AG04449 (cell line): ENCODE measurements at regions not wholly inside any gene's neighbourhood (a gene's known extent, or its start where the extent isn't known, plus 50 kb on each side); places are given as distances from the start of the nearest gene placed in this dataset.

Experiments
- CTCF ChIA-PET: fragments of 350-600 bp; formaldehyde crosslinking; extraction: SDS; loops from one replicate; lab custom pipeline; 2021; ENCODE audit warnings: antibody characterized with exemption; lab: Yijun Ruan, JAX
- POLR2A ChIA-PET: fragments of 400-600, 350-600 bp; formaldehyde crosslinking; extraction: SDS; loops from one replicate; lab custom pipeline; 2020; ENCODE audit warnings: antibody characterized with exemption, inconsistent platforms; lab: Yijun Ruan, JAX
- DNase-seq: peaks from one replicate; pipeline ENCODE4 v3.0.0-alpha.2; 2010; ENCODE audit warnings: low read depth, low spot score
- H3K4me3 ChIP-seq: 2 replicates; pipeline ENCODE4 v1.5.1; 2011; ENCODE audit warnings: low read depth, mild to moderate bottlenecking, control low read depth, low read length
- TF ChIP-seq, protein P1 (sequence below): IDR thresholded peaks from one replicate; pipeline ENCODE4 v1.5.1; 2011; ENCODE audit warnings: mild to moderate bottlenecking, moderate library complexity, low read length, control low read depth, inconsistent platforms; ENCODE audit not compliant: insufficient read depth; ENCODE audit errors: missing control alignments

DNA sequence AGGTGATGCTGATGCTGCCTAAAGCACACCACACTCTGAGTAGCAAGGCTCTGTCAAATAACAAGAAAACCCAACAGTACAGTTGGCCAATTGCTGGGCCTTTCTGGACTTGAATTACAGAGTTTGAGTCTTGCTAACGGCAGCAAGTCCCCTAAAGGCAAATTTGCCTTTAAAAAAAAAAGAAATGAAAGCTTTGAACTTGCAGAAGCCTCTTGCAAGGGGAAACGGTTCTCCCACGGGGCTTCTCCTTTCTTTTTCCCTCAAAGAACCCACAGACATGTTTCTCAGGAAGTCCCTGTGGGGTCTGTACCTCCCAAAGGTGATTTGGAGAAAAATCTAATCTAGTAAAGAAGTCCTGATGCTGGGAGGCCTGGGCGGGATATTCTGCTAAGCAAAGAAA lies 191.3 kb upstream of the MYL2 start:
- CTCF ChIA-PET: no interaction called here
- H3K4me3 ChIP-seq: no peak overlapping the region
- TF ChIP-seq, protein P1, sequence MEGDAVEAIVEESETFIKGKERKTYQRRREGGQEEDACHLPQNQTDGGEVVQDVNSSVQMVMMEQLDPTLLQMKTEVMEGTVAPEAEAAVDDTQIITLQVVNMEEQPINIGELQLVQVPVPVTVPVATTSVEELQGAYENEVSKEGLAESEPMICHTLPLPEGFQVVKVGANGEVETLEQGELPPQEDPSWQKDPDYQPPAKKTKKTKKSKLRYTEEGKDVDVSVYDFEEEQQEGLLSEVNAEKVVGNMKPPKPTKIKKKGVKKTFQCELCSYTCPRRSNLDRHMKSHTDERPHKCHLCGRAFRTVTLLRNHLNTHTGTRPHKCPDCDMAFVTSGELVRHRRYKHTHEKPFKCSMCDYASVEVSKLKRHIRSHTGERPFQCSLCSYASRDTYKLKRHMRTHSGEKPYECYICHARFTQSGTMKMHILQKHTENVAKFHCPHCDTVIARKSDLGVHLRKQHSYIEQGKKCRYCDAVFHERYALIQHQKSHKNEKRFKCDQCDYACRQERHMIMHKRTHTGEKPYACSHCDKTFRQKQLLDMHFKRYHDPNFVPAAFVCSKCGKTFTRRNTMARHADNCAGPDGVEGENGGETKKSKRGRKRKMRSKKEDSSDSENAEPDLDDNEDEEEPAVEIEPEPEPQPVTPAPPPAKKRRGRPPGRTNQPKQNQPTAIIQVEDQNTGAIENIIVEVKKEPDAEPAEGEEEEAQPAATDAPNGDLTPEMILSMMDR: no peak
- POLR2A ChIA-PET: no interaction called here
- DNase-seq: no peak

DNA sequence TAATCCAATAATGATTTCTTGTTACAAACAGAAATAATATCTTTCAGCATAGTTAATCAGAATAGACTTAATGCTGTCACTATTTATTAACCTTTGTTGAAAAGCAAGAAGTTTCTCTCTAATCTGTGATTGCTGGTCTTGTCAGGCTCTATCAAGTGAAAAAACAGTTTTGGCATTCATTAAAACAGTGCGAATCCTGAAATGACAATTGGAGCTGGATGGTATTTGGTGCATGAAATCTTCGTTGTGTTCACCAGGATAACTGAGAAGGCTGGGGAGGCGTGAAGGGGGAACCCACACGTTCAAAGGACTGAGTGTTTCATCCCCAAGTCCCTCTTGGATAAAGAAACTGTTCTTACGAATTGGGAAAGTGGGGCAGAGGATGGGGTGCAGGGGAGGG lies 190.2 kb upstream of the MYL2 start:
- POLR2A ChIA-PET: no interaction called here
- TF ChIP-seq, protein P1: no peak
- DNase-seq: no peak
- CTCF ChIA-PET: no interaction called here
- no peak overlapping the region for H3K4me3 ChIP-seq

DNA sequence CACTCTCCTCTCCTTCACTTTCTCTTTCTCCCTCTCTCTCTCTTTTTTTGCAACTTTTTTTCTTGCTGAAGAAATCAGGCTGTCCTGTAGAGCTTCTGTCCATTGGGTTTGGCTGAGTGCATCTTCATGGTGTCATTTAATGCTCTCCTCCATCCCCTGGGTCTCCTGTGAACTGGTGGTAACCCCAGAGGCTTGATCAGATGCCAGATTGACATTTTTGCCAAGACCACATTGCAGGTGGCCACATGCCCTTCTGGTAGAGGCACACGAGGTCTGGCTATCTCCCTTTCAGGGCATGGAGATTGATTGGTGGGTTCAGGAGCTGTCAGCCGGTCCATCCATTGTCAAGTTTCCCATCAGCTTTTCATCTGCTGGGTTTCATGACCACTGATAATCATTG lies 188.3 kb upstream of the MYL2 start:
- POLR2A ChIA-PET: no interaction called here
- no peak for DNase-seq
- CTCF ChIA-PET: no interaction called here
- H3K4me3 ChIP-seq: no peak overlapping the region
- TF ChIP-seq, protein P1: no peak

DNA sequence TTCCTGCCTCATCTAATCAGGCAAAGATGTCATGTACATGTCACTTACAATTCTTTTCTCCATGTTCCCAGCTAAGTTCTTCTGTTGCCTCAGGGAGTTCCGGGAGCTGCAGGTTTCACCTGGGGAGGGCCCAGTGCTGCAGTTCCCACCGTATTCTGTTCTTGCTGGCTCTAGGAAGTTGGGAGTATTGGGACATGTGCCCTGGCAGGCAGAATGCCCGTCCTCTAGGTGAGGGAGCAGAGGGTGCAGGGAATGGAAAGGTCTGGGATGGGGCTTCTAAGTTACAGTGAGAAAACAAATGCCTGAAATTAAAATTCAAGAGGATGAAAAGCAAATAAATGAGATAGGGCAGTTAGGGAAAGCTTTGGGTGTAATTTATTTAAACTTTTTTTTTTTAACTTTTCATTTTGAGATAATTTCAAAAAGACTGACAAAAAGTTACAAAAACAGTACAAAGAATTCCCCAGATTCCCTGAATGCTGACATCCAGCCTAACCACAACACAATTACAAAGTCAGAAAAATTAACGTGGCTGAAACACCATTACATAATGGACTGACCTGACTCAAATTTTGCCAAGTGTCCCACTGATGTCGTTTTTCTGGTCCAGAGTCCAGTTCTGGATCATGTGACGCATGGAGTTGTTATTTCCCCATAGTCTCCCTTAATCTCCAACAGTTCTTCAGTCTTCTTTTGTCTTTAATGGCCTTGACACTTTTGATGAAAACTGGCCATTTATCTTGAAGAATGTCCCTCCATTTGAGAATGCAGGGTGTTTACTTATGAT lies 187.2 kb upstream of the MYL2 start:
- TF ChIP-seq, protein P1: no peak
- ChIA-PET POLR2A (no interaction called here), CTCF (no interaction called here)
- H3K4me3 ChIP-seq: no peak overlapping the region
- DNase-seq: no peak

DNA sequence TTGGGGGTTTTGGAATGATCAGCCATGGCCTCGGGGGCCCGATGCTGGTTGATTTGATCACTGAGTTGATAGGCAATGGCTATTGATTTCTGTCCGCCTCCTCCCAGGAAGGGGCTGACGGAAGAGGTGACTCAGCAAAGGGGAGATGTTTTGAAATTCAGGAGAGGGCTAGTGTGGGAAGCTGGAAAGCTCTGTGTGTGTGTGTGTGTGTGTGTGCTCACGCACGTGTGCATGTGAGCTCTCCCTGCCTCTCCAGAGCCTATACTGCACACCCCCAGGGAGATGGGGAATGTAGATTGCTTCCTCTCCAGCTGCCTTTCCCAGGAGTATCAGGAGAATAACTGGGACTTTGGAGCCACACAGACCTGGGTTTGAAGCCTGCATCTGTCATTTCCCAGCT lies 184.9 kb upstream of the MYL2 start:
- DNase-seq: no peak
- POLR2A ChIA-PET: no interaction called here
- TF ChIP-seq, protein P1: no peak
- H3K4me3 ChIP-seq: no peak overlapping the region
- CTCF ChIA-PET: no interaction called here

DNA sequence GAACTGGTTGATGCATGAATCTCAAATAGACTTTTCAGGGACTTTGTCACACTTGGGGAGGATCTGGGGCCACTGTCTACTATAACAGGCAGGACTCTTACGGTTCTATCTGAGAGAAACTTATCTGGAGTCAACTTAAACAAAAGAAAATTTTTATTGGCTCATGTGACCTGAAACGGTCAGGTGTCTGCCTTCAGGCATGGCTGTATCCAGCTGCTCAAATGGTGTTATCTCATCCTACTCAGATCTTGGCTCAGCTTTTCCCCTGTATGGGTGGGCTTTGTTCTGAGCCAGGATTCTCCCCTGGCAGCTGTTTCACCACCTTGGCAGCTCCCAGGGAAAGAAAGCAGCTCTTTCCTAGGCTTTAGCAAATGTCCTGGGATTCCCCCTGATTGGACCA lies 183.2 kb upstream of the MYL2 start:
- H3K4me3 ChIP-seq: no peak overlapping the region
- TF ChIP-seq, protein P1: no peak
- ChIA-PET CTCF (no interaction called here), POLR2A (no interaction called here)
- DNase-seq: no peak
